ENCODE measurements at regions not wholly inside any gene's neighbourhood (a gene's known extent, or its start where the extent isn't known, plus 50 kb on each side); places are given as distances from the start of the nearest gene placed in this dataset.

DNA sequence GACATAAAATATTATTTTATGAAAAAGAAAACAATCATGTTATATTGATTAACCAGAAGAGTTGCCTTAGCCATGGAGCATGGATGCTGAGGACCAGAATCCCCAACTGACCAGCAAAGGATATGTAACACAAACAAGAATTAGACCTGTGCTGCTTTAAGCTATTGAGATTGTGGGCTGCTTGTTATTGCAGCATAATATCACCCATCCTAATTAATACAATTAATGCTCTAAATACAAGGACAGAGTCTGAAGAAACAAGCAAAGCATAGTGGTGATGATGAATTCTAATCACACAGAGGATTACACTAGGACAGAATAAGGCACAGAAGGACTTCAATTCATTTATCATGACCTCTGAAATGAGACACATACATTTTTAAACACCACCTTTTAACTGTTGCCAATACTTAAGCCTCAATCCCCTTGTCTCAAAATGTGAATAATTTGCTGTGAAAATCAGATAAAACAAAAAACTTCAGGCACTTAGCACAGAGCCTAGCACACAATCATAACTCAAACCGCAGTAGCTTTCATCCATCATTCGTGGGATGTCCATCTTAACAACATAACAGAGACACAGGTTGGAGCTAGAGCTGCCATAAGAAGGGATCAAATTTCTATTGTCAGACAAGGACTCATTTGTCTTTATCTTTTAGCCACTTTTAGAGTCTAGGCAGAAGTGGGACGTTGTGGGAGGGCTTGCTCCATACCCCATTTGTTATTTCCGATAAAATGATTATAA, 449.6 kb upstream of the DCN start:
- ATAC-seq, result no peak
- intact Hi-C loops (cut with micrococcal nuclease), result no loop called here
- DNase-seq, result no peak

DNA sequence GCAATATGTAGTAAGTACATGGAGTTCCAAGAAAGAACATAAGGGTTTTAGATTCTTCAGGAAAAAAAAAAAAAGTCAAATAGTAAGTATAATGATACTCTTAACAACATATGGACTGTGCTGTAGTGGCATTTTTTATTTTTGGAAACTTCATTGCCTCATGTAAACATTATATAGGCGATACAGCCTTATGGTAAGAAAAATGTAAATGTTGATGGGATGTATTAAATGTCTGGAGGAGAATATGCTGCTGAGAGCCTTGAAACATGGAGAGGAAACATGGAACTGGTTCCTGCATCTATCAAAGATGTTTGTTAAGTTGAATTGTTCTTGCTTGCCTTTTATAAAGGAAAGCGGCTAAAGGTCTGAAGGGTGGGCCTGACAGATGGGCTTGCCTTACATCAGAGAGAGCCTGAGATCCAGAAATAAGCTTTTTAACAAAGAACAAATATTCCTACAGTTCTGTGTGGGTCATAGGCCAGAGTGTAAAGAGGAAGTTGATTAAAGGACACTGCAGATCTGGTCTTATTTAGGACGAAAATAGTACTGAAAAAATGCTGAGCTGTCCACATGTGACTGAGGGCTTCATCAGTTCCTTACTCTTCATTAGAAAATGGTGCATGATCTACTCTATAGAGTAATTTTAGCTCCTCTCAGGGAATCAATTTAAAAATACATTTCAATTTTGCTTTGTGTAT, 448.1 kb upstream of the DCN start:
- ATAC-seq (peak; percentile 45), DNase-seq (no peak)
- intact Hi-C loops (cut with micrococcal nuclease), result no loop called here

DNA sequence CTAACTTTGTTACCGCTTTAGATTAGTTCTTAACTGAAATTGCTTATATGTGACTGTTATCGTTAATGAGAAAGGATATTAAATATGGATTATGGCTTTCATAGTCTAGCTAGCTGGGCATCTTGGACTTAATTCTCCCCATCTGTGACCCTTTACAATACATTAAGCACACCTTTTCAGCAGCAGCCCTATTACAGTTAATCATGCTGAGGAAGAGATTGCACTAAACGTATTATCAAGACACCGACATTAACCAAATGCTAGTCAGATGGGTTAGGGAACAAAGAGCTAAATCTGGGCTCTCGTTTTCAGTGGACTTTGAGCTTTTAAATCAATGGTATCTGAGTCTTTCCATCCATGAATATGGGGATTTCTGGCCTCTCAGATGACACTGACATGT, 447.5 kb upstream of the DCN start:
- DNase-seq, result no peak
- intact Hi-C loops (cut with micrococcal nuclease), result no loop called here
- ATAC-seq, result no peak

DNA sequence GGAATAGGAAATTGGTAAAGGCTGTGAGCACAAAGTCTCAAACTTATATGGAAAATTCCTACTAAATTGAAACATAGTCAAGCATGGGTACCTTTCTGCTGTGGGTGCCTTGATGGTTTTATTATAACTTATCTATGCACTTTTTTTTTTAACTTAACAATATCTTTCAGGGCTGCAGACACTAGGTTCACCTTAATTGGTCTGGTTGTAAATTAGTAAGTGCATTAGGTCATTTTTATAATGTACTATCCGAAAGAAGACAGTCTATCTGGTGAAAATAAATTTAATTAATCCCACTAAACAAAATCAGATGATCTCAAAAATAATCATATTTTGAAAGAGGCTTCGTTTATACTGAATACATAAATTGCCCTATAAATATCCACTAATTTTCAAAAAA, 446.8 kb upstream of the DCN start:
- DNase-seq (no peak), ATAC-seq (no peak)
- intact Hi-C loops (cut with micrococcal nuclease), result no loop called here

DNA sequence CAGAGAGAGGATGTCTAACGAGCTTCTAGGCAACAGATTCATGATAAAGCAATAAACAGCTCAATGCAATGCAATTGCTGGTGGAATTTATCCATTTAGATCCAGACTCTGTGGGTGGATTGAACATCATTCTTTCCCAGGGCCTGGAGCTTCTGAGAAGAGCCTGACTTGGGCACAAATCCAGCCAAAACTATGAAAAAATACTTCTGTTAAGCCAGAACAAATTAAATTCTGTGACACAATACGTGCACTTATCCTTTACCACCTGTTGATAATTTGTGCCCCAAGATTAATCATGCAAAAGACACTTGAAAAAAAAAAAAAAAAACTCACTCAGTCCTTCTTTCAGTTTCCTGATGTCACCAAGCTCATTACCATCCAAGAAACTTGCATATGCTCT, 446.0 kb upstream of the DCN start:
- intact Hi-C loops (cut with micrococcal nuclease), result no loop called here
- no peak for DNase-seq
- no peak for ATAC-seq

DNA sequence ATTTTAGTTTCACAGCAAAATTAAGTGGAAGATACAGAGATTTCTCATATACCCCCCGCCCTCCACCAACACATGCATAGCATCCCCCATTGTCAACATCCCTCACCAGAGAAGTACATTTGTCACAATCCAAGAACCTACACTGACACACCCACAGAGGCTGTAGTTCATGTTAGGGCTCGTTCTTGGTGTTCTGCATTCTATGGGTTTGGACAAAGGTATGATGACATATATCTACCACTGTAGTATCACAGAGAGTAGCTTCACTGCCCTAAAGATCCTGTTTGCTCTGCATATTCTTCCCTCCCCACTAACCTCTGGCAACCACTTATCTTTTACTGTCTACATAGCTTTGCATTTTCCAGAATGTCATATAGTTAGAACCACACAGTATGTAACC, 444.6 kb upstream of the DCN start:
- intact Hi-C loops (cut with micrococcal nuclease), result no loop called here
- no peak for ATAC-seq
- no peak for DNase-seq

DNA sequence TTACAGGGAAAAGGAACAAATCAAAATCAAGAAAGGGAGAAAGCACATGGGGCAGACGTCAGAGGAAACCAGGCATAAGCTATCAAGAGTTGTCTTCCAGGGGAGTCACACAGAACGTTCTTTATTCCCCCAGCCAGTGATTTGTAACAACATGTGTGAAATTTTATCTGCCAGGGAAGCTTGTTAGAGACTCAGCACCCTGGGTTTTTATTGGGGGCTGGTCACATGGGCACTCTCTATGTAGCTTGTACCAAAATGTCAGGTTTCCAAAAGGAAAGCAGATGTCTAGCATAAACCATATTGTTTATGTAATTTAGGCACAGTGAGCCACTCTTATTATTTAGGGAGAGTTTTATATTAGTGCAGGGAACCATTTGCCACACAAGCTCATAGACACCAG, 440.4 kb upstream of the DCN start:
- intact Hi-C loops (cut with micrococcal nuclease), result no loop called here
- DNase-seq, result no peak
- ATAC-seq, result no peak

DNA sequence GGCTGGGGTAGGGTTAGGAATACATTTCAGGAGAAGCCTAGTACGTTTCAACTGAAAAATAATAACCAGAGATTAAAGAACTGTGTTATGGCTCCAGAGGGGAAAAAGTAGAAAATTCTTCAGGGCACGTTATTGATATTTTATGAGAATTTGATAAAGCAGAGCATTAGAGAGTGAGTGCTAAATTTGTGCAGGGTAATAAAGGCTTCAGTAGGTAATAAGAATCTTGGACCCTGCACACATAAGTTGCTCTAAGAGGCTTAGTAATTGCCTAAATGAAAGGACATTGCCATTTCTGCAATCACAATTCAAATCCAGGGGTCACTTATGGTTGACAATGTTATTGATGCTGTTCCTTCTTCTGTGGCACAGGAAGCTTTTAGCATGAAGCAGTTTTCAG, 439.4 kb upstream of the DCN start:
- ATAC-seq (no peak), DNase-seq (no peak)
- intact Hi-C loops (cut with micrococcal nuclease), result no loop called here

DNA sequence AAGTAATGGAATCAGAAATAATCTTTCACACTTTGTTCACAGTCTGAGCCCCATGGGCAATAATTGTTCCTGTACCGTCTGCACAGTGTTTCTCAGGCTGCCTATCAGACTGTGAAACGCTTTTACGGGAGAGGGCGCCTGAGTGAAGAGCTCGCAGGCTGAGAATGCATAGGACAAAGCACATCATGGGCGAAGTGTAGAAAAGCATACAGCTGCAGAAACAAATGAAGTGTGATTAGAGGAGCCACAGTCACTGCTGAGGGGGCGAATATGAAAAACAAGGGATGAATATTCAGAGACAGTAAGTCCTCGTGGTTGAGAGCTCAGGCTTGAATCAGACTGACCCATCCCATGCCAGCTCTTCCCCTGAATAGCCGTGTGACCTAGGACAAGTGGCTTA, 438.4 kb upstream of the DCN start:
- ATAC-seq (peak; percentile 86), DNase-seq (no peak)
- intact Hi-C loops (cut with micrococcal nuclease), result no loop called here

DNA sequence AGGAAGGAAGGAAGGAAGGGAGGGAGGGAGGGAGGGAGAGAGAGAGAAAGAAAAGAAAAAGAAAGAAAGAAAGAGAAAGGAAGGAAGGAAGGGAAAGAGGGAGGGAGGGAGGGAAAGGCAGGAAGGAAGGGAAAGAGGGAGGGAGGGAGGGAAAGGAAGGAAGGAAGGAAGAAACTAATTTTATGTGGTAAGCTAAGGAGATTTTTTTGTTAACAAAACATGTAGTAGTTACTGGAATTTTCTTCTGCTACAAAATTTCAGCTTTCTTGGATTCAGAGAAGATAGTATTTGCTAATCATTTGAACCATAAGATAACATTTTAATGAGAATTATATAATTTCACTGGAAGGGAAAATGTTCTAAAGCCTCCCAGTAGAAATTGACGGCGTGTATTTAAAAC, 437.8 kb upstream of the DCN start:
- intact Hi-C loops (cut with micrococcal nuclease), result no loop called here
- no peak for ATAC-seq
- DNase-seq, result no peak

DNA sequence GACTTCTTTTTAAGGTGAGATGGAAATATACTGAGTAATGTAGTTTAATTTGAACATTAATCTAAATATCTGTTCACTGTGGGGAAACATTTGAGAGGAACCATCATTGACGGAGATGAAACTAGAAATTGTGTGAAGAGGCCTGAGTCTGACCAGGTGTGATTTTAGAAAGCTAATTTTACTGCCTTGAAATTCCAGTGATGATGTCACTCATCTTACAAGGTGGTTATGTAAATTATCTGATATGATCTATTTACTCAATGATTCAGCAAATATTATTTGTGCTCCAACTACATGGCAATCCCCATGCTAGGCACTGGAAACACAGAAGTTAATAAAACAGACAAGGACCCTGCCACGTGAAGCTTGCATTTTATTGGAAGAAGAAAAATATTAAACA, 435.7 kb upstream of the DCN start:
- intact Hi-C loops (cut with micrococcal nuclease), result no loop called here
- DNase-seq, result no peak

DNA sequence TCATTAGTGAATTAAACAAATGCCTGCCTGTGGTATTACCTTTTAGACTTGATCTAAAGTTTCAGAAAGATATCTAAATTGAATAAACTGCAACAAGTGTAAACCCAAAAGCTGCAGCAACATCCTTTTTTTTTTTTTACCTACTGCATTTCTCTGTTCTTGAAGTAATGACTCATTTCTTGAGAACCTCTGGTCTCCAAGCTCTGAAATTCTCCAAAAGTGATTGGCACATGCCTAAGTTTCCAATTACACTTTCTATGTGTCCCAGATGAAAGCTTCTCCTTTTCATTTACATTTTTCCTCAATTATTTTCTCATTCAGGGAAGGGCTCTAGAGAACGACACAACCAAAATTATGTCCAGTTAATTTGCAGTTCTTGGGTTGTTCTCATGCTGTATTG, 435.2 kb upstream of the DCN start:
- intact Hi-C loops (cut with micrococcal nuclease), result no loop called here
- DNase-seq, result no peak
- no peak for ATAC-seq

More for the DNA sequence above, 435.7 kb upstream of the DCN start:
- ATAC-seq, result no peak

DNA sequence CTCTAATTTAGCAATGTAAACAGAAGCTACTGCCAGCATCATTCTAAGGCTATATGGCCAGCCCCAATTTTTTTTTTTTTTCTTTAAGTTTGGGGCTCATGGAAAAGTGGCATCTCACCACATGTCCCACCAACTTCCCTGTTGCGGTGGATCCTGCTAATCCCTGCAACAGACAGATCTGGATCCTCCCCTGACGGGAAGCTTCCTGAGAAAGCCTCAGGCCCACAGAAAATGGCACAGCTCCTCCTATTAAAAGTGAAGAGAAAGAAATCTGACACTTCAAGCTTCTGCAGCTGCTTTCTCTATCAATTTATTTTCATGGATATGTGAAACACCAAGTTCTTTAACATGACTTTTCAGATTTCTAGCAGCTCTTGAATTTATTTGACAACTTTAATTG, 433.8 kb upstream of the DCN start:
- no peak for DNase-seq
- intact Hi-C loops (cut with micrococcal nuclease), result no loop called here
- ATAC-seq, result no peak

DNA sequence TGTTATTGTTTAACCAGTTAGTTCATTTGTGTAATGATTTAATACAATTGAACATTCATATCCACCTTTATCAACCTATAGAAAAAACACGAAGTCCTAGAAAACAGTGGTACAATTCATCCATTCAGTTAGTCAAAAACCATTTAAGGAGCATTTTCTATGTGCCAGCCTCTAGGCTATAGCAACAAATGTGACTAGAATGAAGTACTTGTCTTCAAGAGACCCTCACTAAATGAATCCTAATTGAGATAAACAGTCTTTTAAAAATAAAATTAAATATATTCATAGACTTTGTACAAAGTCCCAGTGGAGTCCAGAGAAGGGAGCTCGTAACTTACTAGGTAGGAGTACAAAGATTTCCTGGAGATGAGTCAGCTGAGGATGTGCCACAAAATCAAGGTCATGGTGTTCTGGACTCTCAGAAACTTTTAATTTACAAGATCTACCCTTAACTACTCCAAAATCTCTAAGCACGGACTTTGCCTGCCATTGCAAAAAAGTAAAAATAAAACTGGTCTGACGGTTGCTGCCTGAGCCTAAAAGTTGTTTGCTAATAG, 430.7 kb upstream of the DCN start:
- no peak for DNase-seq
- intact Hi-C loops (cut with micrococcal nuclease), result no loop called here

DNA sequence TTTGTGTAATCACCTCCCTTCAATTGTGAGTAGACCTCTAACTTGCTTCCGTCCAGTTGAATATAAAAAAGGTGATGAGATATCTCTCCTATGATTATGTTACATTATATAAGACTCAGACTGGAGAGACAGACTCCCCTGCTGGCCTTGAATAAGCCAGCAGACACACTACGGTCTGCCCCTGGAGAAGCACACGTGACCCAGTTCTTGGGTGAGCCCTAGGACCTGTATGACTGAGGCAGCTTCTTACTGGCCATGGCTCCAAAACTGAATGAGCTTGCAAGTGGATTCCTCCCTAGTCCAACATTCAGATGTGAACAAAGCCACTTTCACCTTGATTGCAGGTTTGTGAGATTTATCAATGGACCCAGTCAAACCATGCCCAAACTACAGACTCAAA, 427.9 kb upstream of the DCN start:
- no peak for ATAC-seq
- intact Hi-C loops (cut with micrococcal nuclease), result no loop called here
- DNase-seq, result no peak

More for the DNA sequence above, 430.7 kb upstream of the DCN start:
- no peak for ATAC-seq

DNA sequence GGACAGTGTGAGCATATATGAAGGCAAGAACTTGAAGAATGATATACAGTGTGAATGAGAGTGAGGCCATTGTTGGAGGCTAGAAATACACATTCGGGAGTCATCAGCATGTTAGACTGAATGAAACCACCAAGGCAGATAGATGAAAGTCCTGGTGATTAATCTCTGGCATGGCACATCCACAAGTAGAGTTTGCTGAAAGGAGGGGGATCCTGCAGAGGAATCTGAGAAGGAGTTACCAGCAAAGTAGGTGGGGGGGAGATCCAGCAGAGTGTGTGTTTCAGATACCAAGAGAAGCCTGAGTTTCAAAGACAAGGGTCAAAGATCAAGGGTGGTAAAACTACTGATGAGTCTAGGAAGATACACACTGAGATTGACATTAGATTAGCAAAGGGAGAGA, 426.7 kb upstream of the DCN start:
- no peak for DNase-seq
- ATAC-seq, result no peak
- intact Hi-C loops (cut with micrococcal nuclease), result no loop called here

DNA sequence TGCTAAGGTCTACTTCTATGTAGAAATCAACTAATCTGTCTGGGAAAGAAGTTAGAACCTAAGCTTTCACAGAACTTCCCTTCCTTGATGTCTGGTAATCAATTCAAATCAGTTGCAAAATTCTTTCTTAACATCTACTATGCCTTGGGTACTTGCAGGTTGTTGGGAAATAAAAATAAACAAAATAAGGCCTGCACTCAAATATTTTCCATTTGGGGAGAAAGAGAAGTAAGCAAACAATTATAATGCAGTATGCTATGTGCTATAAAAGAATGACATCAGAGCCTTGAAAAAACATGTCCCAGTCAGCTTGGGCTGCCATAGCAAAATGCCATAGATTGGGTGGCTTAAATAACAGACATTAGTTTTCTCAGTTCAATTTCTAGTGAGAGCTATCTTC, 425.9 kb upstream of the DCN start:
- ATAC-seq (no peak), DNase-seq (no peak)
- intact Hi-C loops (cut with micrococcal nuclease), result no loop called here

DNA sequence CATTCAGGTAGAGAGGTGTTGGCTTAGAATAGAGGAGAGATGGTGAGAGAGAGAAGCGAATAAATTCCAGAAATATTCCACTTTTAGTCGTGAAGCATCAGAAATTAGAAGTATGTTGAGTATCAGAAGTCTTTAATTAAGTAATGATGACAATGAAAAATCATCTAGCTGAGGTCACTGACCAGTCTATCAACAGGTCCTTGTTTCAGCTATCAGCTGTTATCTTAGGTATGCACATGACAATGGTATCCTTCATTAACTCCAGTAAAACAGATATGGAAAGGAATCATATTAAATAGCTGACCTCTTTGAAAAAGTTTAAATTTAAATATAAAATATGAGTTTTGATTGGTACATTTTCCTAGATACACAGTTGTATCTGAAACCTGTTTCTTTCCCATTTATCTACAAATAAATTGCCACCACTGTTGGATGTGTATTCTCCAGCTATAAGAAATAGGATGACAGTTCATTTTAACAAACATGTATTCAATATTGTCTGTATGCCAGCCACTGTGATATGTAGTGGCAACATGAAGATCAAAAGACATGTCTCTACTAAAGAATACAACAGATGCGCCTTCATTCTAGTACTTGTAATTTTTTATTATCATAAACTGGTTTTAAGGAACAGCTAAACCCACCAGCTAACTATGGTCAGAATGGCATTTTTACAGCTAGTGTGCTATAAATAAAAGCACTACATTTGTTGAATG, 424.2 kb upstream of the DCN start:
- ATAC-seq (no peak), DNase-seq (no peak)
- intact Hi-C loops (cut with micrococcal nuclease), result no loop called here

DNA sequence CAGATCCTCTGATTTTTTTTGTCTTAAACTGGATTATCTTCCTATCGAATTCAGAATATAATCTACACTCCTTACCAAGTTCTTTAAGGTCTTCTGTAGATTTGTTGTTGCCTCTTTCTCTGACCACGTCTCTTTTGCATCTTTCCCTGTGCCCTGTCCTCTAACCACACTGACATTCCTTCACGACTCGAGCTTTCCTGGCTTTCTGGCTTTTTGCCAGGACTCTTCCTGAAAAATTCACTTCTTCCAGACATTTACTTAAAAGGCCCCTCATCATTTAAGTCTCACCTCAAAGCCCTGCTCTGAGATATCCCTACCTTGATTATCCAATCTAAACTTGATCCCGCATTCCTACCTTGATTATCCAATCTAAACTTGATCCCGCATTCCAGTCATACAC, 422.3 kb upstream of the DCN start:
- ATAC-seq, result no peak
- intact Hi-C loops (cut with micrococcal nuclease), result no loop called here
- no peak for DNase-seq

DNA sequence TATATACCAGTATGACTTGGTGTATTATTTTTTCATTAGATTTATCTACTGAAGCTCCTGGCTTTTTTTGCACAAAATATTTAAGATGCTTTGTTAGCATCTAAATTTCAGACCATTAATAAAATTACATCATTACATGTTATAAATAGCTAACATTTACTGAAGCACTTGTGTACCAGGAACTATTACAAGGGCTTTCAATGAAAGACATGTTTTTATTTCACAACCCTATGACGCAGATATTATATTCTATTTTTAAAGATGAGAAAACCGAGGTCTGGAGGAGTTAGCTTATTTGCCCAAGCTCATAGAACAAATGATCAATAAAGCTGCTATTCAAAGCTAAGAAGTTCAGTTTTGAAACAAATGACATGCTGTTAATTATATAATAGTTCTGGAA, 420.4 kb upstream of the DCN start:
- DNase-seq, result no peak
- intact Hi-C loops (cut with micrococcal nuclease), result no loop called here
- peak; percentile 90 for ATAC-seq
